B cell (primary cell): ENCODE measurements at regions not wholly inside any gene's neighbourhood (a gene's known extent, or its start where the extent isn't known, plus 50 kb on each side); places are given as distances from the start of the nearest gene placed in this dataset.

Experiments
- ATAC-seq: fragments of 200-7000 bp; cut with Tn5 transposase; one replicate; pipeline ENCODE4 v1.10.0; 2021; ENCODE audit warnings: low read depth, mild to moderate bottlenecking, moderate number of reproducible peaks, moderate library complexity
- CTCF ChIA-PET: fragments of 350-600 bp; sonication (Branson Sonifier 250); formaldehyde crosslinking; loops from one replicate; lab custom pipeline; 2021; ENCODE audit warnings: antibody characterized with exemption, inconsistent platforms; lab: Charles Lee
- POLR2A ChIA-PET: fragments of 350-600 bp; sonication (Branson Sonifier 250); formaldehyde crosslinking; loops from one replicate; lab custom pipeline; 2021; ENCODE audit warnings: antibody characterized with exemption; lab: Charles Lee
- DNase-seq: peaks from one replicate; pipeline ENCODE4 v3.0.0; 2013
- H2AFZ ChIP-seq: 2 replicates; pipeline ENCODE4 v1.6.1; 2012; ENCODE audit warnings: mild to moderate bottlenecking, low read depth, low read length; ENCODE audit not compliant: insufficient read depth, poor library complexity, severe bottlenecking
- H3K27ac ChIP-seq, 2 donors: 1 replicate in 1 of 2; 2 replicates in 1 of 2; pipeline ENCODE4 v1.5.1; 2012 to 2013; ENCODE audit warnings: low read length in 2 of 2, mild to moderate bottlenecking in 2 of 2, moderate library complexity in 1 of 2
- H3K27me3 ChIP-seq, 4 experiments: fragments of 200-600 bp in 1 of 4; sonication (generic) in 1 of 4; replicated peaks in 1 of 4; 1 replicate in 2 of 4; 2 replicates in 2 of 4; pipeline versions ENCODE4 v1.6.1 to v1.7.0; 2013 to 2016; ENCODE audit warnings: low read length in 3 of 4, mild to moderate bottlenecking in 2 of 4, mixed read lengths in 1 of 4, moderate library complexity in 1 of 4; ENCODE audit not compliant: insufficient read depth in 4 of 4, control insufficient read depth in 3 of 4; ENCODE audit errors: control extremely low read depth in 1 of 4
- H3K36me3 ChIP-seq, 2 experiments: replicated peaks in 1 of 2; 1 replicate in 1 of 2; 2 replicates in 1 of 2; pipeline versions ENCODE4 v1.6.1 to v1.7.1; 2013; ENCODE audit warnings: low read length in 1 of 2; ENCODE audit not compliant: insufficient read depth in 2 of 2, control insufficient read depth in 1 of 2; ENCODE audit errors: control extremely low read depth in 1 of 2, extremely low read depth in 1 of 2
- H3K4me1 ChIP-seq, 2 donors: fragments of 200-600 bp in 1 of 2; sonication (generic) in 1 of 2; 1 replicate in 1 of 2; 2 replicates in 1 of 2; pipeline versions ENCODE4 v1.5.1 to v1.6.1; 2013 to 2017; ENCODE audit warnings: low read length in 2 of 2; ENCODE audit not compliant: control insufficient read depth in 2 of 2, insufficient read depth in 2 of 2
- H3K4me2 ChIP-seq: replicated peaks from 2 replicates; pipeline ENCODE3; 2012; ENCODE audit warnings: mild to moderate bottlenecking, low read depth, low read length; ENCODE audit not compliant: poor library complexity, severe bottlenecking
- H3K4me3 ChIP-seq, 5 experiments: fragments of 200-600 bp in 1 of 5; sonication (generic) in 1 of 5; 1 replicate in 3 of 5; 2 replicates in 2 of 5; pipeline versions ENCODE4 v1.5.1 to v1.7.0; 2011 to 2016; ENCODE audit warnings: low read length in 4 of 5, mild to moderate bottlenecking in 4 of 5, low read depth in 2 of 5, control low read depth in 1 of 5, moderate library complexity in 1 of 5; ENCODE audit not compliant: insufficient read depth in 1 of 5; ENCODE audit errors: control extremely low read depth in 1 of 5, extremely low read depth in 1 of 5
- H3K79me2 ChIP-seq: fragments of 200-600 bp; sonication (generic); one replicate; pipeline ENCODE4 v1.6.0; 2016; ENCODE audit warnings: low read length; ENCODE audit not compliant: control insufficient read depth, insufficient read depth
- H3K9ac ChIP-seq: fragments of 200-600 bp; sonication (generic); 2 replicates; pipeline ENCODE4 v1.6.1; 2017; ENCODE audit warnings: mild to moderate bottlenecking, low read length, moderate library complexity
- H3K9me3 ChIP-seq, 3 donors: one replicate each; pipeline versions ENCODE4 v1.6.1 to v1.7.1; 2013; ENCODE audit warnings: low read length in 2 of 3; ENCODE audit not compliant: control insufficient read depth in 2 of 3, insufficient read depth in 1 of 3; ENCODE audit errors: control extremely low read depth in 1 of 3
- H4K20me1 ChIP-seq: 2 replicates; pipeline ENCODE4 v1.6.0; 2012; ENCODE audit warnings: mild to moderate bottlenecking, low read length; ENCODE audit not compliant: insufficient read depth, control insufficient read depth, poor library complexity, severe bottlenecking
- H3K27ac Mint-ChIP-seq: one replicate; pipeline ENCODE4 v1.8.0; 2021; ENCODE audit warnings: mixed read lengths
- H3K27me3 Mint-ChIP-seq: one replicate; pipeline ENCODE4 v1.8.0; 2021; ENCODE audit warnings: mixed read lengths
- H3K4me1 Mint-ChIP-seq: one replicate; pipeline ENCODE4 v1.8.0; 2021; ENCODE audit warnings: mixed read lengths
- H3K4me3 Mint-ChIP-seq: one replicate; pipeline ENCODE4 v1.8.0; 2021; ENCODE audit warnings: mixed read lengths
- H3K9me3 Mint-ChIP-seq: one replicate; pipeline ENCODE4 v1.8.0; 2022; ENCODE audit warnings: mixed read lengths; ENCODE audit not compliant: insufficient read depth
- EZH2 ChIP-seq: IDR thresholded peaks from 2 replicates; pipeline ENCODE4 v1.6.1; 2012; ENCODE audit warnings: borderline replicate concordance, low read depth, mild to moderate bottlenecking, moderate library complexity, low read length; ENCODE audit not compliant: insufficient read depth, poor library complexity, severe bottlenecking
- WGBS: methylation state at CpG from one replicate; pipeline ENCODE4 v1.1.5; 2013; ENCODE audit warnings: missing lambda C conversion rate; ENCODE audit not compliant: insufficient coverage; 5-methylcytosine and 5-hydroxymethylcytosine counted together
- intact Hi-C: fragments of 100-400 bp; cut with micrococcal nuclease; formaldehyde crosslinking; loops from one replicate; pipeline ENCODE4 v1.10.0; 2022
- TF ChIP-seq, protein P1 (sequence below): fragments of 200-600 bp; IDR thresholded peaks from one replicate; pipeline ENCODE4 v1.8.0; 2022; ENCODE audit warnings: antibody characterized with exemption, mild to moderate bottlenecking

DNA sequence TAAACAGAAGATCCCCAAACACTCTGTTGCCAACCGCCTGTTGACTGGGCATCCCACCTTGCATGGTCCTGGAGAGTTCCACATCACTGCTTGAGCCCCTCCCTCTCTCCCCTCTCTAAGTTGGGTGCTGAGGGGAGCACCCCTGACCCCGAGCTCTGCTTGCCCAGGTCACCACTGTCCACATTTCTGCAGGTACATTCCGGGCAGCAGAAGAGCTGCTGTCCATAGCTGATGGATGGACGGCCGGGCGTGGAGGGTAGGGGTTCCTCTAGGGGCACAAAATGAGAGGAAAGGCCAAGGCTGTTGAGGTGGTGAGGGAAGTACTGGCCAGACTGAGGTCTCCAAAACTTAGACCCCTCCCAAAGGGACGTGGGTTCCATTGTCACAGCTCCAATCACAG is 227.4 kb upstream of the PPP2R2D start:
- Histone ChIP-seq H3K9me3 (peaks cover 0 to 57% (median 0%) of the 10 kb centered on the region in 3 donors), H3K79me2 (no peaks in the 10 kb centered on the region), H3K36me3 (no peaks in the 10 kb centered on the region), H2AFZ (no peak overlapping the region), H3K27ac (no peak overlapping the region), H3K9ac (no peak overlapping the region), H3K4me2 (no peak overlapping the region), H3K4me1 (no peaks in the 10 kb centered on the region), H3K4me3 (no peak overlapping the region), H3K27me3 (no peaks in the 10 kb centered on the region), H4K20me1 (no peaks in the 10 kb centered on the region)
- Mint-ChIP-seq H3K4me3 (no peak overlapping the region), H3K9me3 (peaks cover 3% of the 10 kb centered on the region), H3K4me1 (no peaks in the 10 kb centered on the region), H3K27me3 (no peaks in the 10 kb centered on the region), H3K27ac (no peak overlapping the region)
- intact Hi-C loops = no loop called here
- ChIA-PET CTCF (interaction anchor here (1.5 kb wide), 1 partner anchor 8 kb away, joined by 3 read pairs; no protein-coding TSS in a partner anchor), POLR2A (no interaction called here)
- no peak for TF ChIP-seq EZH2
- TF ChIP-seq, protein P1, sequence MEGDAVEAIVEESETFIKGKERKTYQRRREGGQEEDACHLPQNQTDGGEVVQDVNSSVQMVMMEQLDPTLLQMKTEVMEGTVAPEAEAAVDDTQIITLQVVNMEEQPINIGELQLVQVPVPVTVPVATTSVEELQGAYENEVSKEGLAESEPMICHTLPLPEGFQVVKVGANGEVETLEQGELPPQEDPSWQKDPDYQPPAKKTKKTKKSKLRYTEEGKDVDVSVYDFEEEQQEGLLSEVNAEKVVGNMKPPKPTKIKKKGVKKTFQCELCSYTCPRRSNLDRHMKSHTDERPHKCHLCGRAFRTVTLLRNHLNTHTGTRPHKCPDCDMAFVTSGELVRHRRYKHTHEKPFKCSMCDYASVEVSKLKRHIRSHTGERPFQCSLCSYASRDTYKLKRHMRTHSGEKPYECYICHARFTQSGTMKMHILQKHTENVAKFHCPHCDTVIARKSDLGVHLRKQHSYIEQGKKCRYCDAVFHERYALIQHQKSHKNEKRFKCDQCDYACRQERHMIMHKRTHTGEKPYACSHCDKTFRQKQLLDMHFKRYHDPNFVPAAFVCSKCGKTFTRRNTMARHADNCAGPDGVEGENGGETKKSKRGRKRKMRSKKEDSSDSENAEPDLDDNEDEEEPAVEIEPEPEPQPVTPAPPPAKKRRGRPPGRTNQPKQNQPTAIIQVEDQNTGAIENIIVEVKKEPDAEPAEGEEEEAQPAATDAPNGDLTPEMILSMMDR = no peak
- ATAC-seq = no peak
- WGBS = 88% methylated on average over 6 of the region's 7 CpGs
- DNase-seq = no peak

DNA sequence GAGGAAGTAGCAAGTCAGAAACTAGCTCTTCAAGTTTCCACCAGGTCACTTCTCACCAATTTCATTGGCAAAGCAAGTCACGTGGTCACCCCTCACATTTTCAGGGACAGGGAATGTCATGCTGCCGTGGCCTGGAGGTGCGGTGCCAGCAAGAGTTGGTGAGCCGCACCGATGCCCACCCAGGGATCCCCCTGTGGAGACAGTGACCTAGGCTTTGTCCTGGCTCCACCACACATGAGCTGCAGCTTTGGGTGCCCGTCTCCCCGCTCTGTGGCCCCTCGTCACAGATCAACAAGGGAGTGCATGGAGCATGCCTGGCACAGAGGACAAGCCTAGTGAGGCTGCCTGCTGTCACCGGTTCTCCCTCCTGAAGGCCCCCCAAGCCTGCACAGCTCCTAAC is 226.7 kb upstream of the PPP2R2D start:
- no peak for ATAC-seq
- H3K4me3 Mint-ChIP-seq = no peak overlapping the region
- no peaks in the 10 kb centered on the region for H4K20me1 ChIP-seq
- H3K4me2 ChIP-seq = no peak overlapping the region
- DNase-seq = no peak
- POLR2A ChIA-PET = no interaction called here
- no peaks in the 10 kb centered on the region for H3K27me3 ChIP-seq
- no peak for TF ChIP-seq EZH2
- TF ChIP-seq, protein P1 = no peak
- H3K79me2 ChIP-seq = no peaks in the 10 kb centered on the region
- H3K4me1 Mint-ChIP-seq = no peaks in the 10 kb centered on the region
- peaks cover 0 to 61% (median 0%) of the 10 kb centered on the region in 3 donors for H3K9me3 ChIP-seq
- H3K4me1 ChIP-seq = no peaks in the 10 kb centered on the region
- CTCF ChIA-PET = interaction anchor here (1.5 kb wide), 1 partner anchor 9 kb away, joined by 3 read pairs; no protein-coding TSS in a partner anchor
- H3K27ac Mint-ChIP-seq = no peak overlapping the region
- no peaks in the 10 kb centered on the region for H3K36me3 ChIP-seq
- H3K27ac ChIP-seq = no peak overlapping the region
- intact Hi-C loops = no loop called here
- H3K9me3 Mint-ChIP-seq = peaks cover 3% of the 10 kb centered on the region
- H3K4me3 ChIP-seq = no peak overlapping the region
- H2AFZ ChIP-seq = no peak overlapping the region
- WGBS = 91% methylated on average over 8 of the region's 9 CpGs
- H3K9ac ChIP-seq = no peak overlapping the region
- no peaks in the 10 kb centered on the region for H3K27me3 Mint-ChIP-seq
